Psoas muscle (tissue), 7 donors: ENCODE measurements at regions not wholly inside any gene's neighbourhood (a gene's known extent, or its start where the extent isn't known, plus 50 kb on each side); places are given as distances from the start of the nearest gene placed in this dataset.

Experiments used
- ATAC-seq, 4 donors: fragments of 200-7000 bp; cut with Tn5 transposase; one replicate each; pipeline ENCODE4 v1.9.1; 2020; ENCODE audit warnings: moderate library complexity in 3 of 4, mild to moderate bottlenecking in 2 of 4
- DNase-seq, 2 donors: peaks; one replicate each; pipeline ENCODE4 v3.0.0-alpha.2; 2020
- H3K27ac ChIP-seq: fragments of 200-600 bp; one replicate; pipeline ENCODE4 v1.8.0; 2022
- H3K27me3 ChIP-seq, 3 donors: fragments of 200-600 bp in 1 of 3; one replicate each; pipeline versions ENCODE4 v1.6.1 to v1.8.0; 2013 to 2022; ENCODE audit warnings: low read length in 2 of 3, mild to moderate bottlenecking in 2 of 3, moderate library complexity in 1 of 3; ENCODE audit not compliant: insufficient read depth in 3 of 3
- H3K36me3 ChIP-seq, 2 donors: fragments of 200-600 bp in 1 of 2; one replicate each; pipeline versions ENCODE4 v1.6.1 to v1.8.0; 2013 to 2022; ENCODE audit warnings: low read depth in 1 of 2, mild to moderate bottlenecking in 1 of 2, moderate library complexity in 1 of 2; ENCODE audit not compliant: insufficient read depth in 1 of 2
- H3K4me1 ChIP-seq: fragments of 200-600 bp; one replicate; pipeline ENCODE4 v1.8.0; 2022
- H3K4me3 ChIP-seq: fragments of 200-600 bp; one replicate; pipeline ENCODE4 v1.8.0; 2022; ENCODE audit warnings: mild to moderate bottlenecking
- H3K9me3 ChIP-seq: fragments of 200-600 bp; one replicate; pipeline ENCODE4 v1.8.0; 2022
- WGBS, 3 donors: extraction: QIAGEN DNeasy Blood & Tissue Kit; methylation state at CpG; one replicate each; pipeline versions ENCODE4 v1.1.6 to v1.1.7; 2013; 5-methylcytosine and 5-hydroxymethylcytosine counted together
- intact Hi-C, 2 donors: fragments of 100-400 bp; cut with DNase I; formaldehyde crosslinking; loops; one replicate each; pipeline versions ENCODE4 v1.11.0 to v1.14.2; 2022
- TF ChIP-seq, protein P1 (sequence below): fragments of 200-600 bp; IDR thresholded peaks from one replicate; pipeline ENCODE4 v1.8.0; 2022; ENCODE audit warnings: antibody characterized with exemption
- donor health status: healthy with polysubstance abuse.
- donor health status: DM: no; HTN: no; CAD: no; lungs with moderate emphysema.
- donor health status: Bipolar disorder and iron deficiency.
- donor health status: healthy.
- donor health status: DM: yes; HTN: yes; CAD: no.
- donor health status: DM: no; HTN: no; CAD: no.
- donor health status: DM: yes; HTN: yes; CAD: no.

DNA sequence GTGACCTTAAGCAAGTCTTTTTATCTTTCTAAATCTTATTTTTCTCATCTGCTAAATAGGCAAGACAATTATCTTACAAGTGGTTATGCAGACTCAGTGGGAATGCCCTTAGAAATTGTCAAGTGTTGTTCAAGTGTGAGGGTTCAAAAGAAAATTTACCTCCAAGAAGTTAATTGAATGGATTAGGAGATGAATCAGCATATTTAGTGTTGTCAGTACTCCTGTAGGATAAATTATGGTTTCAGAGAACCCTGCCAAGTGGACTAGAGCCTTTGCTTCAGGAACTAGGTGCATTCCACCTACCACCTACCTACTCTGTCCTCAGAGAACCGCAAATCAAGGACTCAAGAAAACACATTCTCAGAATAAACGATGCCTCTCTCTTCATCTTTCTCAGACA lies 69.8 kb upstream of the KCTD1 start:
- no peaks in the 10 kb centered on the region for H3K9me3 ChIP-seq
- no peak overlapping the region for H3K27ac ChIP-seq
- no peaks in the 10 kb centered on the region for H3K4me1 ChIP-seq
- intact Hi-C loops: no loop called here
- ATAC-seq (no peak), DNase-seq (no peak)
- TF ChIP-seq, protein P1, sequence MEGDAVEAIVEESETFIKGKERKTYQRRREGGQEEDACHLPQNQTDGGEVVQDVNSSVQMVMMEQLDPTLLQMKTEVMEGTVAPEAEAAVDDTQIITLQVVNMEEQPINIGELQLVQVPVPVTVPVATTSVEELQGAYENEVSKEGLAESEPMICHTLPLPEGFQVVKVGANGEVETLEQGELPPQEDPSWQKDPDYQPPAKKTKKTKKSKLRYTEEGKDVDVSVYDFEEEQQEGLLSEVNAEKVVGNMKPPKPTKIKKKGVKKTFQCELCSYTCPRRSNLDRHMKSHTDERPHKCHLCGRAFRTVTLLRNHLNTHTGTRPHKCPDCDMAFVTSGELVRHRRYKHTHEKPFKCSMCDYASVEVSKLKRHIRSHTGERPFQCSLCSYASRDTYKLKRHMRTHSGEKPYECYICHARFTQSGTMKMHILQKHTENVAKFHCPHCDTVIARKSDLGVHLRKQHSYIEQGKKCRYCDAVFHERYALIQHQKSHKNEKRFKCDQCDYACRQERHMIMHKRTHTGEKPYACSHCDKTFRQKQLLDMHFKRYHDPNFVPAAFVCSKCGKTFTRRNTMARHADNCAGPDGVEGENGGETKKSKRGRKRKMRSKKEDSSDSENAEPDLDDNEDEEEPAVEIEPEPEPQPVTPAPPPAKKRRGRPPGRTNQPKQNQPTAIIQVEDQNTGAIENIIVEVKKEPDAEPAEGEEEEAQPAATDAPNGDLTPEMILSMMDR: no peak
- WGBS, 3 donors: 83 to 84% (median 83%) methylated on average over 2 of the region's 2 CpGs
- no peaks in the 10 kb centered on the region for H3K36me3 ChIP-seq
- peaks cover 0 to 5% (median 0%) of the 10 kb centered on the region in 3 donors for H3K27me3 ChIP-seq
- H3K4me3 ChIP-seq: no peak overlapping the region

DNA sequence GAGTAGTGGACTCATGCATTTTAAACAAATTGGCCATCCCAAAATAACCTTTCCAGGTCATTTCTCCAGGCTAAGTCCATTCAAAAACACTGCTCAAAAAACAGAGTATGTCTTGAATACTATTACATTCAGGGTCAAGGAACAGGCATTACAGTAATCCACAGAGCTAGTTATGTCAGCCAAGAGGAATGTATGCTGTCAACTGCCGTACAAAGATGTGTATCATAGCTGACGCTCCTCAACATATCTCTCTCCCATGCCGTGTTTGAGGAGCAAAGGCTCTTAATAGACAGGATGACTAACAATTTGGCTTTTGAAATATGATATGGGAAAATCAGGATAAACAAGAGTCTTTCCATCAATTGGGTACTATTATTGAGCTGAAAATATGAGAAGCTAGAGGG lies 68.8 kb upstream of the KCTD1 start:
- Histone ChIP-seq H3K36me3 (no peaks in the 10 kb centered on the region), H3K4me1 (no peaks in the 10 kb centered on the region), H3K9me3 (no peaks in the 10 kb centered on the region), H3K27ac (no peak overlapping the region), H3K27me3 (no peaks in the 10 kb centered on the region), H3K4me3 (no peak overlapping the region)
- intact Hi-C loops: no loop called here
- 27 to 33% (median 29%) methylated on average over 3 of the region's 3 CpGs for WGBS, 3 donors
- no peak for ATAC-seq
- TF ChIP-seq, protein P1: no peak
- DNase-seq: no peak

DNA sequence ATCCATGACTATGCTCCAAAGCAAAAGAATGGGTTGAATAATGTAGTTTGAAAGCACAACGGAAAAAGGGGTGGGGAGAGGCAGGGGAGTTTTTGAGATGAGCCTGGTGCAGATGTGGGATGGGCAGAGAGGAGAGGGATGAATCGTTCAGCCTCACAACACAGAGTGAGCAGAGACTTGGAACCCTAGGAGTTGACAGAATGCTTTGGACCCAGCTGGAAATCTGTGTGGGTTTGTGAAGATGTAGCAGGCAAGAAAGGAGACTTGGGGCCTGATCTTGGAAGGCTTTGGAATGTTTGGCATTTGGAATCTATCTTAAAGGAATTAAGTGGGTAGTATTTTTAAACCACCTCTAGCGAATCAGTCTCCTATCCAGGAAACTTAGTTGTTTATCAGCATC lies 66.0 kb upstream of the KCTD1 start:
- WGBS, 3 donors: 68 to 72% (median 69%) methylated on average over 3 of the region's 3 CpGs
- no peaks in the 10 kb centered on the region for H3K9me3 ChIP-seq
- TF ChIP-seq, protein P1: no peak
- no peak overlapping the region for H3K4me3 ChIP-seq
- no peaks in the 10 kb centered on the region for H3K27me3 ChIP-seq
- no peak overlapping the region for H3K27ac ChIP-seq
- H3K36me3 ChIP-seq: no peaks in the 10 kb centered on the region
- intact Hi-C loops: no loop called here
- DNase-seq: no peak
- no peak for ATAC-seq
- H3K4me1 ChIP-seq: no peaks in the 10 kb centered on the region
